ENCODE measurements at regions not wholly inside any gene's neighbourhood (a gene's known extent, or its start where the extent isn't known, plus 50 kb on each side); places are given as distances from the start of the nearest gene placed in this dataset.

DNA sequence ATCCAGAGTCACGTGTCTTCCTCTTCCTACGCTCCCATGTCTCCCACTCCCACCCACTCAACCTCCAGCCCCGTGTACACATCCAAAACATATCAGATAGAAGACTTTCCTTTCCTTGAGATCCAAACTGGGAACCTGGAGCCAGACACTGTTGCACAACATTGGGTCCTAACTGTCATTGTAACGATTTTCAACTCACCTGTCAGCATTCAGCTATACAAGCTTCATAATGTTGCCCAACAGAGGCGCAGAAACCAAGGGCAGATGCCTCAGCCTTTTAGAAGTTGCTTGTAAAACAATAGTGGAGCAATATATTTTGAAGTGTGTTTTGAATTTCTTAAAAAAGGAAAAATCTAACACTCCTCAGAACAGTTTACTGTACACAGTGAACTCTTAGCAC is 84.9 kb upstream of the GLIS3 start:
- TF ChIP-seq, protein P1, sequence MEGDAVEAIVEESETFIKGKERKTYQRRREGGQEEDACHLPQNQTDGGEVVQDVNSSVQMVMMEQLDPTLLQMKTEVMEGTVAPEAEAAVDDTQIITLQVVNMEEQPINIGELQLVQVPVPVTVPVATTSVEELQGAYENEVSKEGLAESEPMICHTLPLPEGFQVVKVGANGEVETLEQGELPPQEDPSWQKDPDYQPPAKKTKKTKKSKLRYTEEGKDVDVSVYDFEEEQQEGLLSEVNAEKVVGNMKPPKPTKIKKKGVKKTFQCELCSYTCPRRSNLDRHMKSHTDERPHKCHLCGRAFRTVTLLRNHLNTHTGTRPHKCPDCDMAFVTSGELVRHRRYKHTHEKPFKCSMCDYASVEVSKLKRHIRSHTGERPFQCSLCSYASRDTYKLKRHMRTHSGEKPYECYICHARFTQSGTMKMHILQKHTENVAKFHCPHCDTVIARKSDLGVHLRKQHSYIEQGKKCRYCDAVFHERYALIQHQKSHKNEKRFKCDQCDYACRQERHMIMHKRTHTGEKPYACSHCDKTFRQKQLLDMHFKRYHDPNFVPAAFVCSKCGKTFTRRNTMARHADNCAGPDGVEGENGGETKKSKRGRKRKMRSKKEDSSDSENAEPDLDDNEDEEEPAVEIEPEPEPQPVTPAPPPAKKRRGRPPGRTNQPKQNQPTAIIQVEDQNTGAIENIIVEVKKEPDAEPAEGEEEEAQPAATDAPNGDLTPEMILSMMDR (conservative IDR thresholded peaks at IDR 0.05; ENCODE audit: low read length) = no peak
- TF ChIP-seq EZH2phosphoT487 (IDR thresholded peaks at IDR 0.05; ENCODE audit: borderline replicate concordance) = no peak

Data from Loucy (cell line).